Vagina (tissue), 2 donors: ENCODE measurements at regions not wholly inside any gene's neighbourhood (a gene's known extent, or its start where the extent isn't known, plus 50 kb on each side); places are given as distances from the start of the nearest gene placed in this dataset.

Experiments used
- POLR2A ChIP-seq, 2 donors: fragments of 450-650 bp; IDR thresholded peaks; one replicate each; pipeline ENCODE4 v1.6.1; 2017; ENCODE audit warnings: antibody characterized with exemption in 2 of 2, mild to moderate bottlenecking in 2 of 2, moderate library complexity in 2 of 2
- POLR2AphosphoS5 ChIP-seq, 2 donors: sonication (generic); formaldehyde crosslinking; IDR thresholded peaks; one replicate each; pipeline ENCODE4 v1.9.0; 2017; ENCODE audit warnings: antibody characterized with exemption in 2 of 2, mild to moderate bottlenecking in 2 of 2, low read depth in 1 of 2; ENCODE audit not compliant: insufficient read depth in 1 of 2
- TF ChIP-seq, protein P1 (sequence below), 3 experiments: fragments of 450-650 bp in 2 of 3; fragments of 200-600 bp in 1 of 3; sonication (generic) in 1 of 3; IDR thresholded peaks; one replicate each; pipeline ENCODE4 v1.5.1; 2017 to 2019; ENCODE audit warnings: antibody characterized with exemption in 3 of 3, mild to moderate bottlenecking in 2 of 3, moderate library complexity in 2 of 3

- no peak for TF ChIP-seq POLR2AphosphoS5 (IDR thresholded peaks at IDR 0.05; ENCODE audit: insufficient read depth in 1 of 2, low read depth in 1 of 2)
- TF ChIP-seq POLR2A (IDR thresholded peaks at IDR 0.05) = no peak
- TF ChIP-seq, protein P1, sequence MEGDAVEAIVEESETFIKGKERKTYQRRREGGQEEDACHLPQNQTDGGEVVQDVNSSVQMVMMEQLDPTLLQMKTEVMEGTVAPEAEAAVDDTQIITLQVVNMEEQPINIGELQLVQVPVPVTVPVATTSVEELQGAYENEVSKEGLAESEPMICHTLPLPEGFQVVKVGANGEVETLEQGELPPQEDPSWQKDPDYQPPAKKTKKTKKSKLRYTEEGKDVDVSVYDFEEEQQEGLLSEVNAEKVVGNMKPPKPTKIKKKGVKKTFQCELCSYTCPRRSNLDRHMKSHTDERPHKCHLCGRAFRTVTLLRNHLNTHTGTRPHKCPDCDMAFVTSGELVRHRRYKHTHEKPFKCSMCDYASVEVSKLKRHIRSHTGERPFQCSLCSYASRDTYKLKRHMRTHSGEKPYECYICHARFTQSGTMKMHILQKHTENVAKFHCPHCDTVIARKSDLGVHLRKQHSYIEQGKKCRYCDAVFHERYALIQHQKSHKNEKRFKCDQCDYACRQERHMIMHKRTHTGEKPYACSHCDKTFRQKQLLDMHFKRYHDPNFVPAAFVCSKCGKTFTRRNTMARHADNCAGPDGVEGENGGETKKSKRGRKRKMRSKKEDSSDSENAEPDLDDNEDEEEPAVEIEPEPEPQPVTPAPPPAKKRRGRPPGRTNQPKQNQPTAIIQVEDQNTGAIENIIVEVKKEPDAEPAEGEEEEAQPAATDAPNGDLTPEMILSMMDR (IDR thresholded peaks at IDR 0.05) = no peak
Measured at GRCh38 chr4:111178231-111178630, 555.4 kb upstream of the PITX2 start.
